C4-2B (cell line): ENCODE measurements at regions not wholly inside any gene's neighbourhood (a gene's known extent, or its start where the extent isn't known, plus 50 kb on each side); places are given as distances from the start of the nearest gene placed in this dataset.
"Not testable (repeated sequence)": the region's sequence is repeated elsewhere in the genome, so short reads cannot be mapped to it uniquely, and the experiment has no call there.

ENCODE experiments used
- H3K27ac ChIP-seq: fragments of 450-650 bp; 2 replicates; pipeline ENCODE4 v1.5.1; 2017
- ZFX ChIP-seq: fragments of 450-650 bp; IDR thresholded peaks from 2 replicates; pipeline ENCODE4 v1.6.1; 2017
- TF ChIP-seq, protein P1 (sequence below): fragments of 450-650 bp; conservative IDR thresholded peaks from 2 replicates; pipeline ENCODE4 v1.5.1; 2017; ENCODE audit warnings: mild to moderate bottlenecking

DNA sequence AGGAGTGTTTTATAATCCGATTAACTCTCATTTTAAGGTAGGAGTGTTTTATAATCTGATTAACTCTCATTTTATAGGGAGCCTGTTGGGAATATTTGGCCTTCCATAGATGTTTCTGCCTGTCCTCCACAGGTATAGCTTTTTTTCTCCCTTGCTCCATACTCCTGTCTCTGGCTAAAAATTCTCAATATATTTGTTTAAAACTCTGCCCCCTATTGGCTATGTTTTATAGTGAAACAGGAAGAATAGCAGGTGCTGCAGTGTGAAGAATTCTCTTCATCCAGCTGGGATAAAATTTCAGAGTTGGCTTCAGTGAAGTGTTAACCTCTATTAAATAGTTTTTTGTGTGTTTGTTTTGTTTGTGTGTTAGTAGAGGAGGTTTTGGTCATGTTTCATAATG is 1046.0 kb upstream of the TMEFF2 start:
- H3K27ac ChIP-seq = no peak overlapping the region
- TF ChIP-seq, protein P1, sequence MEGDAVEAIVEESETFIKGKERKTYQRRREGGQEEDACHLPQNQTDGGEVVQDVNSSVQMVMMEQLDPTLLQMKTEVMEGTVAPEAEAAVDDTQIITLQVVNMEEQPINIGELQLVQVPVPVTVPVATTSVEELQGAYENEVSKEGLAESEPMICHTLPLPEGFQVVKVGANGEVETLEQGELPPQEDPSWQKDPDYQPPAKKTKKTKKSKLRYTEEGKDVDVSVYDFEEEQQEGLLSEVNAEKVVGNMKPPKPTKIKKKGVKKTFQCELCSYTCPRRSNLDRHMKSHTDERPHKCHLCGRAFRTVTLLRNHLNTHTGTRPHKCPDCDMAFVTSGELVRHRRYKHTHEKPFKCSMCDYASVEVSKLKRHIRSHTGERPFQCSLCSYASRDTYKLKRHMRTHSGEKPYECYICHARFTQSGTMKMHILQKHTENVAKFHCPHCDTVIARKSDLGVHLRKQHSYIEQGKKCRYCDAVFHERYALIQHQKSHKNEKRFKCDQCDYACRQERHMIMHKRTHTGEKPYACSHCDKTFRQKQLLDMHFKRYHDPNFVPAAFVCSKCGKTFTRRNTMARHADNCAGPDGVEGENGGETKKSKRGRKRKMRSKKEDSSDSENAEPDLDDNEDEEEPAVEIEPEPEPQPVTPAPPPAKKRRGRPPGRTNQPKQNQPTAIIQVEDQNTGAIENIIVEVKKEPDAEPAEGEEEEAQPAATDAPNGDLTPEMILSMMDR = peak; percentile 51
- no peak for TF ChIP-seq ZFX

DNA sequence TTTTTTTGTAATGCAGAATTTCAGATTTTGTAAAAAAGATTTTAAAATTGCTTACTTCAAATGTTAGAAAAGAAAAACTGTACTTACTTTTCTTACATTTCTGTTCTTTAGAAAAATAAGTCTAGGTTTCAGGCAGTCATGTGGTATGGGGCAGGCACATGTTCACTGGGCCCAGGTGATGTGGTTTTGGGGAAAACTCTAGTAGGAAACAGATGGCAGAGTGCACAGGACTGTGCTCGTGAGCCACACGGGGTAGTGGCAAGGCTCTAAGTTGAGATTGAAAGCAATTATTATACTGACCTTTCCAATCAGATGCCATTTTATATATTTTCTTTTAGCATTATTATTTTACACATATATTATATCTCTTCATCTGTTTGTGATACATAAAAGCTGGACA is 1036.9 kb upstream of the TMEFF2 start:
- TF ChIP-seq, protein P1 = no peak
- no peak for TF ChIP-seq ZFX

DNA sequence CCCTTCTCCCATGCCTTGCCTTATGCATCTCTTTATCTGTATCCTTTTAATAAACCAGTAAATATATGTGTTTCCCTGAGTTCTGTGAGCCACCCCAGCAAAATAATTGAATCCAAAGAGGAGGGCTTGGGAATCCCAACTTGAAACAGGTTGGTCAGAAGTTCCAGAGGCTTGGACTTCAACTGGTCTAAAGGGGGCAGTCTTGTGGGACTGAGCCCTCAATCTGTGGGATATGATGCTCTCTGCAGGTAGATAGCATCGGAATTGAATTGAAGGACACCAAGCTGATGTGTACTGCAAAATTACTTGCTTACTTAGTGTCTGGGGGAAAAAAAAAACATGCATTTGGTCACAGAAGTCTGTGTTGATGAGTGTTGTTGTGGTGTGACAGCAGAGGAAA is 1033.5 kb upstream of the TMEFF2 start:
- TF ChIP-seq ZFX = no peak
- TF ChIP-seq, protein P1 = no peak
- no peak overlapping the region for H3K27ac ChIP-seq

More for the DNA sequence above, 1036.9 kb upstream of the TMEFF2 start:
- no peak overlapping the region for H3K27ac ChIP-seq

DNA sequence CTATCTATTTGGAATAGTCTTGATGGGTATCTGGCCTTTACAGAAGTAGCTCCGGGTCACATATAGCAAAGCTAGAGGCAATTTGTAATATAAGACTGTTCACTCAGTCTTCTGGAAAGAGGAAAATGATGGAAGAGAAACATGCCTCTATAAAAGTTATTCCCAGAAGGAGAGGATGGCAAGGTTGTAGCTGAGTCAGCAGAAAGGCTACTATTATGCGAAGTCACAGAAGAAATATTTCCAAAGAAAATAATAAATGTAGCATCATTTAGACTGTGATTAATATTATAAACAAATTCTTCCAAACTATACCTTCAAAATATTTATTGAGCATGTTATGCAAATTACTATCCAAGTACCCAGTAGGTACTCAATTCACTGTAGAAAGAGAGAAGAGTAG is 1027.7 kb upstream of the TMEFF2 start:
- H3K27ac ChIP-seq = no peak overlapping the region
- TF ChIP-seq ZFX = no peak
- TF ChIP-seq, protein P1 = no peak

DNA sequence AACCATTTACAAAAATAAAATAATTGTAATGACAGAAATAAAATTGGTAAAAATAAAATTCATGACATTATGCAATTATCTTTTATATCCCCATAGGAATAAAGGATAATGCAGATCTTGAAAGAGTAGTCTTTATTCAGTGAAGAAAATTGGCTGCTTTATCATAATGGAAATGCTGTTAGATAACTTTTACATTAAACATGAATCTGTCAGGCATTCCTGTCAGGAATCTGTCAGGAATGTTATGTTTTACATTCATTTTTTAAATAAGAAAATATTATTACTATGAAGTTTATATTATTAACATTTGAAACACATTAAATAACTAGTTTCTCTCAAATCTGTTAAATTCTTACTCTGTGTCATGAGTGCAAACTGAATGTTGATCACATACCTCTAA is 1024.7 kb upstream of the TMEFF2 start:
- TF ChIP-seq, protein P1 = no peak
- no peak for TF ChIP-seq ZFX
- no peak overlapping the region for H3K27ac ChIP-seq

DNA sequence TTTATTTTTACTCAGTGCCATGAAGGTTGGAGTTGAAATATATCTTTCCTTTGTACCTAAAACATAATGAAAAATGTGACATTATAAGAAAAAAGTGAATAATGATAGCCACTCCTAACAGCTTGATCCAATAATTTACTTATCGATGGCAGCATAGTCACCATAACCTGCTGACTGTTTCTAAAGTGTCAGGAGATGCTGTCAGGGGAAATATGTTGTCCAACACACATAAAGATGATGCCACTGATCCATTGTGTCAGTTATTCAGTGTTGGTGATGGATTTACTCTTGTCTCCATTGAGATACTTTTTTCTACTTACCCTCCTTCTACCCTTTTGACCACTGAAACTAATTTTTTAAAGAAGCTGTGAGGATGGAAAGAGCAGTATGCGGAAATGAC is 1006.9 kb upstream of the TMEFF2 start:
- TF ChIP-seq, protein P1 = no peak
- TF ChIP-seq ZFX = no peak

DNA sequence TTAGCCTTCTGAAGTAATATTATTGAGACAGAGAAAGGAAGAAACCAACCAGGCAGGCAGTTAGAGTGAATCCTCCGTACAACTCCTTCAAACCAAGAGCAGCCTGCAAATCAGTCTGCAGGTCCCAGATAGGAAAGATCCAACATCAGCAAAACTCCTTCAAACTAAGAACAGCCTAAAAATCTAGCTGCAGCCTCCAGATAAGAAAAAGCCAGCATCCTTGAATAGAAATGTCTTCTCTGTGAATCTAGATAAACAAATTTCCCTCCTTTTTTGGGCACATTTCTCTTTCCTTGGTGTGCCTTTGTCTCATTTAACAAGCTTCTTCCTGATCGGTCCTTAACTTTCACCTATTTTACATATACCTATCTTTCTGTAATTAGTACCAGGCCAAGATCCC is 1004.6 kb upstream of the TMEFF2 start:
- no peak overlapping the region for H3K27ac ChIP-seq
- TF ChIP-seq, protein P1 = no peak
- no peak for TF ChIP-seq ZFX

More for the DNA sequence above, 1006.9 kb upstream of the TMEFF2 start:
- no peak overlapping the region for H3K27ac ChIP-seq

DNA sequence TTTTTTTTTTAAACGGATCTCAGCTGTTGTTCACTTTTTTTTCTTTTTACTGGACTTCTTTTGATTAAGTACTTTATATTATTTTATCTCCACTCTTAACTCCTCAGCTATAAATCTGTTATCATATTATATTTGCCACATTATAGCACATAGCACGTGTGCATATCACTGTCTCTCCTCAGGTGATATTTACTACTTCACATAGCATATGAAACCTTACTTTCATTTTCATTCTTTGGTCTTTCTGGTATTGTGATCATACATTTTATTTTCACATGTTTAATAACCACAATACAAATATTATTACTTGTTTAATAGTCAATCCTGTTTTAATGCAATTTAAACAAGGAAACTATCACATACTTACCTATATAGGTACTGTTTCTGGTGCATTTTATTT is 993.1 kb upstream of the TMEFF2 start:
- H3K27ac ChIP-seq = no peak overlapping the region
- TF ChIP-seq, protein P1 = no peak
- TF ChIP-seq ZFX = no peak

DNA sequence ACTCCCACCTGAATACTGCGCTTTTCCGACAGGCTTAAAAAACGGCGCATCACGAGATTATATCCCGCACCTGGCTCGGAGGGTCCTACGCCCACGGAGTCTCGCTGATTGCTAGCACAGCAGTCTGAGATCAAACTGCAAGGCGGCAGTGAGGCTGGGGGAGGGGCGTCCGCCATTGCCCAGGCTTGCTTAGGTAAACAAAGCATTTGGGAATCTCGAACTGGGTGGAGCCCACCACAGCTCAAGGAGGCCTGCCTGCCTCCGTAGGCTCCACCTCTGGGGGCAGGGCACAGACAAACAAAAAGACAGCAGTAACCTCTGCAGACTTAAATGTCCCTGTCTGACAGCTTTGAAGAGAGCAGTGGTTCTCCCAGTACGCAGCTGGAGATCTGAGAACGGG is 976.2 kb upstream of the TMEFF2 start:
- H3K27ac ChIP-seq = not testable (repeated sequence)
